ENCODE measurements at regions not wholly inside any gene's neighbourhood (a gene's known extent, or its start where the extent isn't known, plus 50 kb on each side); places are given as distances from the start of the nearest gene placed in this dataset.

- H3K9me3 Mint-ChIP-seq, result peaks cover 0 to 3% (median 0%) of the 10 kb centered on the region in 7 donors
- H3K27ac Mint-ChIP-seq, result no peak overlapping the region
- Histone ChIP-seq H3K36me3 (replicated peaks in 1 of 2; ENCODE audit: control insufficient read depth in 1 of 2, insufficient read depth in 2 of 2, low read length in 2 of 2) (no peaks in the 10 kb centered on the region), H3K4me3 (replicated peaks in 1 of 3; ENCODE audit: low read depth in 2 of 3, low read length in 3 of 3) (no peak overlapping the region), H3K9me3 (replicated peaks in 1 of 2; ENCODE audit: control insufficient read depth in 1 of 2, insufficient read depth in 1 of 2, low read length in 2 of 2) (no peaks in the 10 kb centered on the region), H2AFZ (ENCODE audit: insufficient read depth, low read depth, low read length, poor library complexity, severe bottlenecking) (no peak overlapping the region), H3K4me1 (ENCODE audit: control insufficient read depth in 1 of 2, insufficient read depth in 2 of 2, low read length in 2 of 2) (peaks cover 0 to 4% of the 10 kb centered on the region in 2 donors), H3K9ac (ENCODE audit: insufficient read depth, low read length, poor library complexity, severe bottlenecking) (no peak overlapping the region), H3K4me2 (replicated peaks; ENCODE audit: extremely low read depth, low read length, poor library complexity, severe bottlenecking) (no peak overlapping the region), H4K20me1 (ENCODE audit: insufficient read depth, low read length) (no peaks in the 10 kb centered on the region), H3K27me3 (ENCODE audit: control insufficient read depth in 2 of 2, insufficient read depth in 2 of 2, low read length in 2 of 2) (no peaks in the 10 kb centered on the region), H3K27ac (ENCODE audit: low read depth in 1 of 2, low read length in 2 of 2) (no peak overlapping the region), H3K79me2 (ENCODE audit: insufficient read depth, low read length) (no peaks in the 10 kb centered on the region)
- H3K4me1 Mint-ChIP-seq, result peaks cover 4% of the 10 kb centered on the region
- intact Hi-C loops (cut with micrococcal nuclease), result no loop called here
- no peaks in the 10 kb centered on the region for H3K36me3 Mint-ChIP-seq
- DNase-seq, result no peak
- TF ChIP-seq CTCF (IDR thresholded peaks at IDR 0.05), result no peak
- no peak overlapping the region for H3K4me3 Mint-ChIP-seq
- H3K27me3 Mint-ChIP-seq (ENCODE audit: low read depth in 3 of 3), result peaks cover 1 to 3% (median 2%) of the 10 kb centered on the region in 3 donors
- 93% methylated on average over 2 of the region's 6 CpGs for WGBS (ENCODE audit: insufficient coverage)
Observed at GRCh38 chr6:16056263-16056870, 72.5 kb upstream of the MYLIP start.

- Mint-ChIP-seq H3K4me1 (peaks cover 4% of the 10 kb centered on the region), H3K27me3 (ENCODE audit: low read depth in 3 of 3) (peaks cover 1 to 3% (median 2%) of the 10 kb centered on the region in 3 donors), H3K36me3 (no peaks in the 10 kb centered on the region), H3K27ac (no peak overlapping the region), H3K9me3 (peaks cover 0 to 3% (median 0%) of the 10 kb centered on the region in 7 donors), H3K4me3 (no peak overlapping the region)
- peaks cover 0 to 4% of the 10 kb centered on the region in 2 donors for H3K4me1 ChIP-seq (ENCODE audit: control insufficient read depth in 1 of 2, insufficient read depth in 2 of 2, low read length in 2 of 2)
- no peaks in the 10 kb centered on the region for H3K9me3 ChIP-seq (replicated peaks in 1 of 2; ENCODE audit: control insufficient read depth in 1 of 2, insufficient read depth in 1 of 2, low read length in 2 of 2)
- no peak overlapping the region for H3K4me3 ChIP-seq (replicated peaks in 1 of 3; ENCODE audit: low read depth in 2 of 3, low read length in 3 of 3)
- no peak overlapping the region for H3K4me2 ChIP-seq (replicated peaks; ENCODE audit: extremely low read depth, low read length, poor library complexity, severe bottlenecking)
- H3K9ac ChIP-seq (ENCODE audit: insufficient read depth, low read length, poor library complexity, severe bottlenecking), result no peak overlapping the region
- no peaks in the 10 kb centered on the region for H4K20me1 ChIP-seq (ENCODE audit: insufficient read depth, low read length)
- no peak overlapping the region for H3K27ac ChIP-seq (ENCODE audit: low read depth in 1 of 2, low read length in 2 of 2)
- TF ChIP-seq CTCF (IDR thresholded peaks at IDR 0.05), result no peak
- H3K27me3 ChIP-seq (ENCODE audit: control insufficient read depth in 2 of 2, insufficient read depth in 2 of 2, low read length in 2 of 2), result no peaks in the 10 kb centered on the region
- H3K36me3 ChIP-seq (replicated peaks in 1 of 2; ENCODE audit: control insufficient read depth in 1 of 2, insufficient read depth in 2 of 2, low read length in 2 of 2), result no peaks in the 10 kb centered on the region
- H2AFZ ChIP-seq (ENCODE audit: insufficient read depth, low read depth, low read length, poor library complexity, severe bottlenecking), result no peak overlapping the region
- intact Hi-C loops (cut with micrococcal nuclease), result no loop called here
- no peaks in the 10 kb centered on the region for H3K79me2 ChIP-seq (ENCODE audit: insufficient read depth, low read length)
- 100% methylated on average over 1 of the region's 4 CpGs for WGBS (ENCODE audit: insufficient coverage)
- DNase-seq, result no peak
Observed at GRCh38 chr6:16055852-16056251, 73.0 kb upstream of the MYLIP start.

All from CD14-positive monocyte (primary cell).